ENCODE measurements at regions not wholly inside any gene's neighbourhood (a gene's known extent, or its start where the extent isn't known, plus 50 kb on each side); places are given as distances from the start of the nearest gene placed in this dataset.

- TF ChIP-seq CTCF (IDR thresholded peaks at IDR 0.05) = no peak
- no peak for TF ChIP-seq POLR2A (IDR thresholded peaks at IDR 0.05)
Measured at GRCh38 chr6:168154263-168154917, 75.4 kb upstream of the FRMD1 start.

Data from heart left ventricle (tissue), 13 donors.